HEK293 (cell line): ENCODE measurements at regions not wholly inside any gene's neighbourhood (a gene's known extent, or its start where the extent isn't known, plus 50 kb on each side); places are given as distances from the start of the nearest gene placed in this dataset.

ENCODE experiments used
- CTCF ChIA-PET: fragments of 350-600 bp; formaldehyde crosslinking; extraction: SDS; loops from one replicate; lab custom pipeline; 2021; ENCODE audit warnings: antibody characterized with exemption; lab: Yijun Ruan, JAX
- POLR2A ChIA-PET: fragments of 300-600 bp; formaldehyde crosslinking; extraction: SDS; loops from one replicate; lab custom pipeline; 2020; ENCODE audit warnings: antibody characterized with exemption, inconsistent platforms; lab: Yijun Ruan, JAX
- H3K27ac ChIP-seq: fragments of 200-500 bp; sonication (Bioruptor generic); 2 replicates; pipeline ENCODE4 v1.5.1; 2014; ENCODE audit warnings: low read depth, low read length, control low read depth, inconsistent platforms; ENCODE audit errors: extremely low read depth
- H3K36me3 ChIP-seq, 2 experiments: fragments of 200-500 bp in 1 of 2; sonication (Bioruptor generic) in 1 of 2; 1 replicate in 1 of 2; 2 replicates in 1 of 2; pipeline ENCODE4 v1.5.1; 2014 to 2017; ENCODE audit warnings: inconsistent platforms in 2 of 2, low read length in 2 of 2; ENCODE audit not compliant: control insufficient read depth in 2 of 2, insufficient read depth in 1 of 2
- H3K4me1 ChIP-seq: fragments of 200-500 bp; sonication (Bioruptor generic); 2 replicates; pipeline ENCODE4 v1.5.1; 2014; ENCODE audit warnings: mild to moderate bottlenecking, low read length, inconsistent platforms; ENCODE audit not compliant: control insufficient read depth, insufficient read depth
- H3K4me3 ChIP-seq: 2 replicates; pipeline ENCODE4 v1.5.1; 2011; ENCODE audit warnings: low read depth, mild to moderate bottlenecking, control low read depth, low read length, moderate library complexity
- H3K9me3 ChIP-seq: fragments of 200-500 bp; sonication (Bioruptor generic); 2 replicates; pipeline ENCODE4 v1.5.1; 2014; ENCODE audit warnings: low read depth, low read length, inconsistent platforms; ENCODE audit not compliant: control insufficient read depth, insufficient read depth
- KLF10 ChIP-seq: fragments of 450-650 bp; IDR thresholded peaks from 2 replicates; pipeline ENCODE4 v1.5.1; 2018; ENCODE audit warnings: missing biosample characterization, mild to moderate bottlenecking, missing genetic modification characterization
- MEIS1 ChIP-seq: sonication (generic); formaldehyde crosslinking; IDR thresholded peaks from 2 replicates; pipeline ENCODE4 v1.8.1; 2022; ENCODE audit warnings: missing genetic modification reagents, mild to moderate bottlenecking, borderline replicate concordance
- ZFHX2 ChIP-seq: fragments of 450-650 bp; formaldehyde crosslinking; conservative IDR thresholded peaks from 2 replicates; pipeline ENCODE4 v1.5.1; 2016; ENCODE audit warnings: missing biosample characterization, missing genetic modification characterization
- ZNF121 ChIP-seq: fragments of 450-650 bp; formaldehyde crosslinking; IDR thresholded peaks from 2 replicates; pipeline ENCODE4 v1.5.1; 2016; ENCODE audit warnings: missing biosample characterization, missing genetic modification characterization
- ZNF155 ChIP-seq: fragments of 450-650 bp; formaldehyde crosslinking; IDR thresholded peaks from 2 replicates; pipeline ENCODE4 v1.5.1; 2016; ENCODE audit warnings: missing biosample characterization, missing genetic modification characterization
- ZNF184 ChIP-seq: fragments of 450-650 bp; IDR thresholded peaks from 2 replicates; pipeline ENCODE4 v1.5.1; 2018; ENCODE audit warnings: missing biosample characterization, mild to moderate bottlenecking, missing genetic modification characterization
- ZNF211 ChIP-seq: fragments of 450-650 bp; formaldehyde crosslinking; IDR thresholded peaks from 2 replicates; pipeline ENCODE4 v1.5.1; 2016; ENCODE audit warnings: low read depth, missing biosample characterization, missing genetic modification characterization
- ZNF335 ChIP-seq: fragments of 450-650 bp; formaldehyde crosslinking; conservative IDR thresholded peaks from 2 replicates; pipeline ENCODE4 v1.5.1; 2016; ENCODE audit warnings: missing biosample characterization, missing genetic modification characterization
- ZNF350 ChIP-seq: fragments of 450-650 bp; formaldehyde crosslinking; IDR thresholded peaks from 2 replicates; pipeline ENCODE4 v1.5.0; 2017; ENCODE audit warnings: missing biosample characterization, mild to moderate bottlenecking, missing genetic modification characterization
- ZNF354C ChIP-seq: fragments of 450-650 bp; formaldehyde crosslinking; IDR thresholded peaks from 2 replicates; pipeline ENCODE4 v1.5.1; 2016; ENCODE audit warnings: missing biosample characterization, missing genetic modification characterization, low read depth, borderline replicate concordance
- ZNF366 ChIP-seq: fragments of 450-650 bp; formaldehyde crosslinking; conservative IDR thresholded peaks from 2 replicates; pipeline ENCODE4 v1.5.1; 2016; ENCODE audit warnings: missing biosample characterization, missing genetic modification characterization
- ZNF37A ChIP-seq: fragments of 450-650 bp; IDR thresholded peaks from 2 replicates; pipeline ENCODE4 v1.5.1; 2018; ENCODE audit warnings: missing biosample characterization, missing genetic modification characterization
- ZNF394 ChIP-seq: fragments of 450-650 bp; formaldehyde crosslinking; IDR thresholded peaks from 2 replicates; pipeline ENCODE4 v1.5.1; 2016; ENCODE audit warnings: missing biosample characterization, missing genetic modification characterization, mild to moderate bottlenecking, moderate library complexity, borderline replicate concordance
- ZNF529 ChIP-seq: fragments of 450-650 bp; formaldehyde crosslinking; IDR thresholded peaks from 2 replicates; pipeline ENCODE4 v1.5.1; 2017; ENCODE audit warnings: missing genetic modification characterization, missing biosample characterization; ENCODE audit not compliant: insufficient replicate concordance
- ZNF544 ChIP-seq: fragments of 450-650 bp; formaldehyde crosslinking; IDR thresholded peaks from 2 replicates; pipeline ENCODE4 v1.5.0; 2017; ENCODE audit warnings: missing biosample characterization, missing genetic modification characterization
- ZNF549 ChIP-seq: fragments of 450-650 bp; IDR thresholded peaks from 2 replicates; pipeline ENCODE4 v1.5.1; 2018; ENCODE audit warnings: missing biosample characterization, missing genetic modification characterization, mild to moderate bottlenecking, inconsistent platforms, moderate library complexity
- ZNF555 ChIP-seq: fragments of 450-650 bp; formaldehyde crosslinking; conservative IDR thresholded peaks from 2 replicates; pipeline ENCODE4 v1.5.1; 2017; ENCODE audit warnings: missing biosample characterization, mild to moderate bottlenecking, missing genetic modification characterization, inconsistent platforms
- ZNF76 ChIP-seq: fragments of 450-650 bp; formaldehyde crosslinking; IDR thresholded peaks from 2 replicates; pipeline ENCODE4; 2016; ENCODE audit warnings: low read depth, missing biosample characterization, missing genetic modification characterization, borderline replicate concordance
- ZNF837 ChIP-seq: fragments of 450-650 bp; formaldehyde crosslinking; IDR thresholded peaks from 2 replicates; pipeline ENCODE4 v1.5.1; 2016; ENCODE audit warnings: missing biosample characterization, missing genetic modification characterization
- ZNF843 ChIP-seq: fragments of 450-650 bp; formaldehyde crosslinking; IDR thresholded peaks from 2 replicates; pipeline ENCODE4 v1.5.1; 2016; ENCODE audit warnings: missing biosample characterization, missing genetic modification characterization
- ZSCAN16 ChIP-seq: fragments of 450-650 bp; formaldehyde crosslinking; IDR thresholded peaks from 2 replicates; pipeline ENCODE4 v1.5.1; 2016; ENCODE audit warnings: missing biosample characterization, missing genetic modification characterization
- ZSCAN23 ChIP-seq: fragments of 450-650 bp; formaldehyde crosslinking; IDR thresholded peaks from 2 replicates; pipeline ENCODE4 v1.5.1; 2016; ENCODE audit warnings: missing biosample characterization, missing genetic modification characterization
- TF ChIP-seq, protein P1 (sequence below): fragments of 450-650 bp; formaldehyde crosslinking; IDR thresholded peaks from 2 replicates; pipeline ENCODE4 v1.5.1; 2016; ENCODE audit warnings: missing biosample characterization, missing genetic modification characterization
- TF ChIP-seq, protein P2 (sequence below): fragments of 450-650 bp; formaldehyde crosslinking; IDR thresholded peaks from 2 replicates; pipeline ENCODE4 v1.5.1; 2016; ENCODE audit warnings: missing biosample characterization, missing genetic modification characterization, low read depth
- TF ChIP-seq, protein P3 (sequence below): fragments of 450-650 bp; formaldehyde crosslinking; IDR thresholded peaks from 2 replicates; pipeline ENCODE4 v1.5.1; 2016; ENCODE audit warnings: missing biosample characterization, missing genetic modification characterization, borderline replicate concordance
- TF ChIP-seq, protein P4 (sequence below): fragments of 450-650 bp; IDR thresholded peaks from 2 replicates; pipeline ENCODE4 v1.5.1; 2018; ENCODE audit warnings: missing biosample characterization, mild to moderate bottlenecking, missing genetic modification characterization

DNA sequence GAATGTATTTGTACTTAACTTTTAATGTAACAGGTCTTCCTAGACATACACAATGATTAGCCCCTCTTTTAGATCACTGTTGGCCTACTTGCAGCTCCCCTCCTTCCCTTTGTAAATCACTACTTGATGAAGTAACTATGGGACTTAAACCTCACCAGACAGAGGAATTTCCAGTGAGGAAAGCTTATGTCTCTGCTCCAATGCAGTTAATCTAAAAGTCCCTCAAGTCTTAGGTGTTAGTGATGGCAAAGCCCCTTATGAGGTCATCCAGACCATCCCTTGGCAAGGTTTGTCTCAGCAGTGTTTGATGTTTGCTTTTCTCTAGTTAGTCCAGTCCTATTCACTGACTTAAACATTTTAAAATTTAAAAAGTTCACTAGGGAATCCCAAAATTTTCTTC lies 877.3 kb upstream of the INTU start:
- ChIA-PET CTCF (interaction anchor here (0.6 kb wide), 1 partner anchor 12 kb away, joined by 3 read pairs; no protein-coding TSS in a partner anchor), POLR2A (no interaction called here)
- H3K27ac ChIP-seq = no peak overlapping the region
- no peaks in the 10 kb centered on the region for H3K4me1 ChIP-seq
- H3K9me3 ChIP-seq = no peaks in the 10 kb centered on the region
- no peak overlapping the region for H3K4me3 ChIP-seq
- no peaks in the 10 kb centered on the region for H3K36me3 ChIP-seq
- no peak for TF ChIP-seq MEIS1 (CRISPR knock-in tag)
- no peak for TF ChIP-seq ZNF544 (tag by site-specific recombination)
- TF ChIP-seq KLF10 (tag by site-specific recombination) = no peak
- TF ChIP-seq ZNF37A (tag by site-specific recombination) = no peak
- TF ChIP-seq ZFHX2 = no peak
- no peak for TF ChIP-seq ZNF837 (tag by site-specific recombination)
- no peak for TF ChIP-seq ZNF76 (tag by site-specific recombination)
- TF ChIP-seq ZNF366 (tag by site-specific recombination) = no peak
- no peak for TF ChIP-seq ZNF555 (tag by site-specific recombination)
- no peak for TF ChIP-seq ZNF394 (tag by site-specific recombination)
- no peak for TF ChIP-seq ZNF549 (tag by site-specific recombination)
- no peak for TF ChIP-seq ZNF121 (tag by site-specific recombination)
- TF ChIP-seq, protein P1, sequence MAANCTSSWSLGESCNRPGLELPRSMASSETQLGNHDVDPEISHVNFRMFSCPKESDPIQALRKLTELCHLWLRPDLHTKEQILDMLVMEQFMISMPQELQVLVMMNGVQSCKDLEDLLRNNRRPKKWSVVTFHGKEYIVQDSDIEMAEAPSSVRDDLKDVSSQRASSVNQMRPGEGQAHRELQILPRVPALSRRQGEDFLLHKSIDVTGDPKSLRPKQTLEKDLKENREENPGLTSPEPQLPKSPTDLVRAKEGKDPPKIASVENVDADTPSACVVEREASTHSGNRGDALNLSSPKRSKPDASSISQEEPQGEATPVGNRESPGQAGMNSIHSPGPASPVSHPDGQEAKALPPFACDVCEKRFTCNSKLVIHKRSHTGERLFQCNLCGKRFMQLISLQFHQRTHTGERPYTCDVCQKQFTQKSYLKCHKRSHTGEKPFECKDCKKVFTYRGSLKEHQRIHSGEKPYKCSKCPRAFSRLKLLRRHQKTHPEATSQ (tag by site-specific recombination) = no peak
- TF ChIP-seq, protein P2, sequence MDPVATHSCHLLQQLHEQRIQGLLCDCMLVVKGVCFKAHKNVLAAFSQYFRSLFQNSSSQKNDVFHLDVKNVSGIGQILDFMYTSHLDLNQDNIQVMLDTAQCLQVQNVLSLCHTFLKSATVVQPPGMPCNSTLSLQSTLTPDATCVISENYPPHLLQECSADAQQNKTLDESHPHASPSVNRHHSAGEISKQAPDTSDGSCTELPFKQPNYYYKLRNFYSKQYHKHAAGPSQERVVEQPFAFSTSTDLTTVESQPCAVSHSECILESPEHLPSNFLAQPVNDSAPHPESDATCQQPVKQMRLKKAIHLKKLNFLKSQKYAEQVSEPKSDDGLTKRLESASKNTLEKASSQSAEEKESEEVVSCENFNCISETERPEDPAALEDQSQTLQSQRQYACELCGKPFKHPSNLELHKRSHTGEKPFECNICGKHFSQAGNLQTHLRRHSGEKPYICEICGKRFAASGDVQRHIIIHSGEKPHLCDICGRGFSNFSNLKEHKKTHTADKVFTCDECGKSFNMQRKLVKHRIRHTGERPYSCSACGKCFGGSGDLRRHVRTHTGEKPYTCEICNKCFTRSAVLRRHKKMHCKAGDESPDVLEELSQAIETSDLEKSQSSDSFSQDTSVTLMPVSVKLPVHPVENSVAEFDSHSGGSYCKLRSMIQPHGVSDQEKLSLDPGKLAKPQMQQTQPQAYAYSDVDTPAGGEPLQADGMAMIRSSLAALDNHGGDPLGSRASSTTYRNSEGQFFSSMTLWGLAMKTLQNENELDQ = no peak

DNA sequence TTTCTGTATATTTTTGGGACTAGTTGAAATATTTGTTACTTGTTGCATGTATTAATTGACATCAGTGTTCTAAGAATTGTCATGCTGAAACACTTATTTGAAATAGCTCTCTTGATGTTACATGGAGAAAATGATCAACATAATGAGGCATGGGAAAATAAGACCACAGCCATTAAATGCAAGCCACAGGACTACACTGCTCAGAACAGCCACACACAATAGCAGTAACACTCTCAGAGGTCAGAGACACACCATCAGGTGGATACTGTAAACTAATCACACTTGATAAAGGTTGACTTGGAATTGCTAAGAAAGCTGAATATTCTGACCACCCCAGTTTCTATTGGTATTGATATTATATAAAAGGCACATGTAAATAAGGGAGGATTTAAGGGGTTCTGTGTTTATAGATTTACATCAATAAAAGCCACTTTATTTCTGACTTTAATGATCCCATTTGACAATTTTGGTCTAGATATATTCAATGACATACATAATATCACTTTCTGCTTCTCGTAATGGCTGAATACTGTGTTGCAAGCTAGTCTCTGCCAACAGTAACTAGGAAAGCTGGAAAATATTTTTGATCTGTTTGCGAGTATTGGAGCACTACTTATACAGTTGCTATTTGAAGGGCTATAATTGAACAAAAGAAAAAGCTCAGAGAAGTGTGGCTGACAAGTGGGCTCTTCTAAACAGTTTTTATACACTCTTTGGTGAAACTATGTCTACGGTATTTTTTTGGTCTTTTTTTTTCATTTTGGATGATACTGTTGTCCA lies 876.5 kb upstream of the INTU start:
- Histone ChIP-seq H3K27ac (no peak overlapping the region), H3K9me3 (no peaks in the 10 kb centered on the region), H3K4me1 (no peaks in the 10 kb centered on the region), H3K36me3 (no peaks in the 10 kb centered on the region), H3K4me3 (no peak overlapping the region)
- CTCF ChIA-PET = interaction anchor here (0.6 kb wide), 1 partner anchor 13 kb away, joined by 3 read pairs; no protein-coding TSS in a partner anchor
- POLR2A ChIA-PET = no interaction called here
- no peak for TF ChIP-seq ZNF529
- TF ChIP-seq ZSCAN16 (tag by site-specific recombination) = no peak
- no peak for TF ChIP-seq ZSCAN23 (tag by site-specific recombination)
- no peak for TF ChIP-seq ZNF184 (tag by site-specific recombination)
- TF ChIP-seq, protein P3, sequence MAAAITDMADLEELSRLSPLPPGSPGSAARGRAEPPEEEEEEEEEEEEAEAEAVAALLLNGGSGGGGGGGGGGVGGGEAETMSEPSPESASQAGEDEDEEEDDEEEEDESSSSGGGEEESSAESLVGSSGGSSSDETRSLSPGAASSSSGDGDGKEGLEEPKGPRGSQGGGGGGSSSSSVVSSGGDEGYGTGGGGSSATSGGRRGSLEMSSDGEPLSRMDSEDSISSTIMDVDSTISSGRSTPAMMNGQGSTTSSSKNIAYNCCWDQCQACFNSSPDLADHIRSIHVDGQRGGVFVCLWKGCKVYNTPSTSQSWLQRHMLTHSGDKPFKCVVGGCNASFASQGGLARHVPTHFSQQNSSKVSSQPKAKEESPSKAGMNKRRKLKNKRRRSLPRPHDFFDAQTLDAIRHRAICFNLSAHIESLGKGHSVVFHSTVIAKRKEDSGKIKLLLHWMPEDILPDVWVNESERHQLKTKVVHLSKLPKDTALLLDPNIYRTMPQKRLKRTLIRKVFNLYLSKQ (tag by site-specific recombination) = no peak
- TF ChIP-seq ZNF155 (tag by site-specific recombination) = no peak
- no peak for TF ChIP-seq ZNF211
- TF ChIP-seq, protein P4, sequence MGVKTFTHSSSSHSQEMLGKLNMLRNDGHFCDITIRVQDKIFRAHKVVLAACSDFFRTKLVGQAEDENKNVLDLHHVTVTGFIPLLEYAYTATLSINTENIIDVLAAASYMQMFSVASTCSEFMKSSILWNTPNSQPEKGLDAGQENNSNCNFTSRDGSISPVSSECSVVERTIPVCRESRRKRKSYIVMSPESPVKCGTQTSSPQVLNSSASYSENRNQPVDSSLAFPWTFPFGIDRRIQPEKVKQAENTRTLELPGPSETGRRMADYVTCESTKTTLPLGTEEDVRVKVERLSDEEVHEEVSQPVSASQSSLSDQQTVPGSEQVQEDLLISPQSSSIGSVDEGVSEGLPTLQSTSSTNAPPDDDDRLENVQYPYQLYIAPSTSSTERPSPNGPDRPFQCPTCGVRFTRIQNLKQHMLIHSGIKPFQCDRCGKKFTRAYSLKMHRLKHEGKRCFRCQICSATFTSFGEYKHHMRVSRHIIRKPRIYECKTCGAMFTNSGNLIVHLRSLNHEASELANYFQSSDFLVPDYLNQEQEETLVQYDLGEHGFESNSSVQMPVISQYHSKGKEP (tag by site-specific recombination) = no peak
- no peak for TF ChIP-seq ZNF335 (tag by site-specific recombination)
- no peak for TF ChIP-seq ZNF354C (tag by site-specific recombination)
- no peak for TF ChIP-seq ZNF350 (tag by site-specific recombination)
- no peak for TF ChIP-seq ZNF843 (tag by site-specific recombination)
